ENCODE measurements at regions not wholly inside any gene's neighbourhood (a gene's known extent, or its start where the extent isn't known, plus 50 kb on each side); places are given as distances from the start of the nearest gene placed in this dataset.

DNA sequence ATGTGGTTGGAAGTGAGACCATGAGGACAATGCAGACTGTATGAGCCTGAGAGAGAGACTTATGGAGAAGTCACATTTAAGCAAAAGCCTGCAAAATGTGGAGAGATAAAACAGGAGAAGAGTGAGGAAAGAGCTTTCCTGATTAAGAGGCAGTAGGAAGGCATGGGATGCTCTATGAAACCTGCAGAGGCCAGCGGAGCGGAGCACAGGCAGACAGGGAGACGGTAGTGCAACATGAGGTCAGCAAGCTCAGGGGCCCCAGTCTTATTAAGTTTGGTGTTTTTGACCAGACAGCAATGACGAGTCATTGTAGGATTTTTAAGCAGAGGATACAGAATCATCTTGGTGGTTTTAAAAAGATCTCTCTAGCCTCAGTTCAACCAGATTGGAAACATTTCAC lies 721.5 kb upstream of the GOLIM4 start:
- CTCF ChIA-PET, result no interaction called here
- RAD21 ChIA-PET (ENCODE audit: low non-redundant PET in 1 of 2, low total read pairs in 2 of 2, uncharacterized antibody in 2 of 2, unreplicated experiment in 2 of 2), result no interaction called here
- Histone ChIP-seq H3K27me3 (ENCODE audit: insufficient read depth, low read length) (peaks cover 16% of the 10 kb centered on the region; the same call in 1 of the 2 replicates), H3K79me2 (ENCODE audit: insufficient read depth, low read length) (no peaks in the 10 kb centered on the region), H3K36me3 (ENCODE audit: control insufficient read depth in 1 of 2, insufficient read depth in 2 of 2, low read length in 2 of 2) (no peaks in the 10 kb centered on the region), H3K9ac (ENCODE audit: low read length) (no peak overlapping the region), H3K9me3 (ENCODE audit: control insufficient read depth in 1 of 2, insufficient read depth in 1 of 2, low read depth in 1 of 2, low read length in 2 of 2) (no peaks in the 10 kb centered on the region), H3K4me1 (ENCODE audit: control insufficient read depth in 1 of 2, insufficient read depth in 2 of 2, low read length in 2 of 2) (no peaks in the 10 kb centered on the region), H3K4me2 (ENCODE audit: low read length) (no peak overlapping the region), H3K9me2 (ENCODE audit: insufficient read depth) (no peaks in the 10 kb centered on the region), H2AFZ (ENCODE audit: low read depth, low read length, poor library complexity, severe bottlenecking) (no peak overlapping the region), H3K4me3 (replicated peaks in 1 of 2; ENCODE audit: low read depth in 1 of 2, low read length in 2 of 2) (no peak overlapping the region), H3K27ac (ENCODE audit: low read depth, low read length) (no peak overlapping the region), H4K20me1 (ENCODE audit: insufficient read depth) (no peaks in the 10 kb centered on the region)
- intact Hi-C loops (cut with micrococcal nuclease), result no loop called here
- ATAC-seq (no peak), DNase-seq (ENCODE audit: low read depth, low spot score) (no peak)
- TF ChIP-seq, protein P1, sequence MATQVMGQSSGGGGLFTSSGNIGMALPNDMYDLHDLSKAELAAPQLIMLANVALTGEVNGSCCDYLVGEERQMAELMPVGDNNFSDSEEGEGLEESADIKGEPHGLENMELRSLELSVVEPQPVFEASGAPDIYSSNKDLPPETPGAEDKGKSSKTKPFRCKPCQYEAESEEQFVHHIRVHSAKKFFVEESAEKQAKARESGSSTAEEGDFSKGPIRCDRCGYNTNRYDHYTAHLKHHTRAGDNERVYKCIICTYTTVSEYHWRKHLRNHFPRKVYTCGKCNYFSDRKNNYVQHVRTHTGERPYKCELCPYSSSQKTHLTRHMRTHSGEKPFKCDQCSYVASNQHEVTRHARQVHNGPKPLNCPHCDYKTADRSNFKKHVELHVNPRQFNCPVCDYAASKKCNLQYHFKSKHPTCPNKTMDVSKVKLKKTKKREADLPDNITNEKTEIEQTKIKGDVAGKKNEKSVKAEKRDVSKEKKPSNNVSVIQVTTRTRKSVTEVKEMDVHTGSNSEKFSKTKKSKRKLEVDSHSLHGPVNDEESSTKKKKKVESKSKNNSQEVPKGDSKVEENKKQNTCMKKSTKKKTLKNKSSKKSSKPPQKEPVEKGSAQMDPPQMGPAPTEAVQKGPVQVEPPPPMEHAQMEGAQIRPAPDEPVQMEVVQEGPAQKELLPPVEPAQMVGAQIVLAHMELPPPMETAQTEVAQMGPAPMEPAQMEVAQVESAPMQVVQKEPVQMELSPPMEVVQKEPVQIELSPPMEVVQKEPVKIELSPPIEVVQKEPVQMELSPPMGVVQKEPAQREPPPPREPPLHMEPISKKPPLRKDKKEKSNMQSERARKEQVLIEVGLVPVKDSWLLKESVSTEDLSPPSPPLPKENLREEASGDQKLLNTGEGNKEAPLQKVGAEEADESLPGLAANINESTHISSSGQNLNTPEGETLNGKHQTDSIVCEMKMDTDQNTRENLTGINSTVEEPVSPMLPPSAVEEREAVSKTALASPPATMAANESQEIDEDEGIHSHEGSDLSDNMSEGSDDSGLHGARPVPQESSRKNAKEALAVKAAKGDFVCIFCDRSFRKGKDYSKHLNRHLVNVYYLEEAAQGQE (IDR thresholded peaks at IDR 0.05; ENCODE audit: low read depth), result no peak
- TF ChIP-seq YY1 (IDR thresholded peaks at IDR 0.05; ENCODE audit: extremely low read depth, insufficient replicate concordance, low read depth, low read length), result no peak
- BruUV-seq (replicated peaks), result no TSS peak
- POLR2A ChIA-PET, result no interaction called here

DNA sequence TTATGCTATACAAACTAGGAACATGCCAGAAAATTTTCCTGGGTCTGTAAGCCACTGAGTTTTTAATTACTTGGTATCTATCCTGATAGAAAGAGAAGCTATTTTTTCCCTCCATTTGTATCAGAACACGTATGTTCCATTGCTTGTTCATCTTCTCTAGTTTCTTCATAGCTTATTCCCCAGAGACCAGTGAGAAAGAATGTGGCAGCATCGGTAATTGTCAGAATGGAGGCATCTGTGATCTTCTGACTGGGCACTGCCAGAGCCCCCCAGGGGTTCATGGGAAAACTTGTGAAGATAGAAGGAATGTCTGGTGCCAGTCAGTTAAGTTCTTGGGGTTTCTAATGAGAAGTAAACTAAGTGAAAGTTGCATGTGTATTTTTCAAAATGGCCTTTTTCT lies 720.2 kb upstream of the GOLIM4 start:
- Histone ChIP-seq H2AFZ (ENCODE audit: low read depth, low read length, poor library complexity, severe bottlenecking) (no peak overlapping the region), H3K4me1 (ENCODE audit: control insufficient read depth in 1 of 2, insufficient read depth in 2 of 2, low read length in 2 of 2) (no peaks in the 10 kb centered on the region), H3K27ac (ENCODE audit: low read depth, low read length) (no peak overlapping the region), H3K4me2 (ENCODE audit: low read length) (no peak overlapping the region), H3K9me2 (ENCODE audit: insufficient read depth) (no peaks in the 10 kb centered on the region), H3K4me3 (replicated peaks in 1 of 2; ENCODE audit: low read depth in 1 of 2, low read length in 2 of 2) (no peak overlapping the region), H3K27me3 (ENCODE audit: insufficient read depth, low read length) (peaks cover 16% of the 10 kb centered on the region; the same call in 1 of the 2 replicates), H3K9ac (ENCODE audit: low read length) (no peak overlapping the region), H3K9me3 (ENCODE audit: control insufficient read depth in 1 of 2, insufficient read depth in 1 of 2, low read depth in 1 of 2, low read length in 2 of 2) (no peaks in the 10 kb centered on the region), H3K79me2 (ENCODE audit: insufficient read depth, low read length) (no peaks in the 10 kb centered on the region), H3K36me3 (ENCODE audit: control insufficient read depth in 1 of 2, insufficient read depth in 2 of 2, low read length in 2 of 2) (no peaks in the 10 kb centered on the region), H4K20me1 (ENCODE audit: insufficient read depth) (no peaks in the 10 kb centered on the region)
- RAD21 ChIA-PET (ENCODE audit: low non-redundant PET in 1 of 2, low total read pairs in 2 of 2, uncharacterized antibody in 2 of 2, unreplicated experiment in 2 of 2), result no interaction called here
- no TSS peak for BruUV-seq (replicated peaks)
- intact Hi-C loops (cut with micrococcal nuclease), result no loop called here
- ATAC-seq (no peak), DNase-seq (ENCODE audit: low read depth, low spot score) (no peak)
- CTCF ChIA-PET, result interaction anchor here (0.6 kb wide), 1 partner anchor 768 kb away, joined by 3 read pairs; no protein-coding TSS in a partner anchor
- POLR2A ChIA-PET, result interaction anchor here (0.9 kb wide), 1 partner anchor 9 kb away, joined by 3 read pairs; no protein-coding TSS in a partner anchor
- TF ChIP-seq JUND (IDR thresholded peaks at IDR 0.05) (no peak), CBX3 (IDR thresholded peaks at IDR 0.05; ENCODE audit: low read depth) (no peak), CEBPB (IDR thresholded peaks at IDR 0.05; ENCODE audit: low read depth) (no peak), FOSL1 (IDR thresholded peaks at IDR 0.05; ENCODE audit: low read depth) (no peak), YY1 (IDR thresholded peaks at IDR 0.05; ENCODE audit: extremely low read depth, insufficient replicate concordance, low read depth, low read length) (no peak), POLR2A (IDR thresholded peaks at IDR 0.05; ENCODE audit: borderline replicate concordance, extremely low read depth, insufficient read depth, insufficient read length) (no peak), SIN3A (IDR thresholded peaks at IDR 0.05; ENCODE audit: low read depth) (no peak), ZFX (IDR thresholded peaks at IDR 0.05) (no peak), ZNF274 (IDR thresholded peaks at IDR 0.05; ENCODE audit: low read depth, low read length) (no peak)
- TF ChIP-seq, protein P1 (IDR thresholded peaks at IDR 0.05; ENCODE audit: low read depth), result no peak
- TF ChIP-seq, protein P2, sequence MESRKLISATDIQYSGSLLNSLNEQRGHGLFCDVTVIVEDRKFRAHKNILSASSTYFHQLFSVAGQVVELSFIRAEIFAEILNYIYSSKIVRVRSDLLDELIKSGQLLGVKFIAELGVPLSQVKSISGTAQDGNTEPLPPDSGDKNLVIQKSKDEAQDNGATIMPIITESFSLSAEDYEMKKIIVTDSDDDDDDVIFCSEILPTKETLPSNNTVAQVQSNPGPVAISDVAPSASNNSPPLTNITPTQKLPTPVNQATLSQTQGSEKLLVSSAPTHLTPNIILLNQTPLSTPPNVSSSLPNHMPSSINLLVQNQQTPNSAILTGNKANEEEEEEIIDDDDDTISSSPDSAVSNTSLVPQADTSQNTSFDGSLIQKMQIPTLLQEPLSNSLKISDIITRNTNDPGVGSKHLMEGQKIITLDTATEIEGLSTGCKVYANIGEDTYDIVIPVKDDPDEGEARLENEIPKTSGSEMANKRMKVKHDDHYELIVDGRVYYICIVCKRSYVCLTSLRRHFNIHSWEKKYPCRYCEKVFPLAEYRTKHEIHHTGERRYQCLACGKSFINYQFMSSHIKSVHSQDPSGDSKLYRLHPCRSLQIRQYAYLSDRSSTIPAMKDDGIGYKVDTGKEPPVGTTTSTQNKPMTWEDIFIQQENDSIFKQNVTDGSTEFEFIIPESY (IDR thresholded peaks at IDR 0.05; ENCODE audit: extremely low read depth, insufficient replicate concordance, low read length), result no peak
